Inferior parietal cortex (tissue), 1 donor: ENCODE measurements at regions not wholly inside any gene's neighbourhood (a gene's known extent, or its start where the extent isn't known, plus 50 kb on each side); places are given as distances from the start of the nearest gene placed in this dataset.

Experiments
- DNase-seq: peaks from one replicate; pipeline ENCODE4 v3.0.0-alpha.2; 2016; ENCODE audit errors: extremely low spot score

- no peak for DNase-seq
Measured at GRCh38 chr18:51580580-51580979, 383.1 kb upstream of the MEX3C start.

- no peak for DNase-seq
Measured at GRCh38 chr18:51582551-51582950, 385.1 kb upstream of the MEX3C start.

GRCh38 chr18:51588616-51589015 is 391.1 kb upstream of the MEX3C start:
- DNase-seq = no peak

- DNase-seq = no peak
Measured at GRCh38 chr18:51593931-51594330, 396.4 kb upstream of the MEX3C start.

- no peak for DNase-seq
Measured at GRCh38 chr18:51603111-51603510, 405.6 kb upstream of the MEX3C start.

- DNase-seq = no peak
Measured at GRCh38 chr18:51603551-51603950, 406.1 kb upstream of the MEX3C start.

- no peak for DNase-seq
Measured at GRCh38 chr18:51610481-51610880, 413.0 kb upstream of the MEX3C start.

GRCh38 chr18:51611326-51611725 is 413.8 kb upstream of the MEX3C start:
- no peak for DNase-seq

GRCh38 chr18:51614033-51614432 is 416.6 kb upstream of the MEX3C start:
- DNase-seq = no peak

- no peak for DNase-seq
Measured at GRCh38 chr18:51614967-51615571, 417.6 kb upstream of the MEX3C start.

GRCh38 chr18:51617167-51617566 is 419.7 kb upstream of the MEX3C start:
- DNase-seq = no peak

- no peak for DNase-seq
Measured at GRCh38 chr18:51617572-51618260, 420.2 kb upstream of the MEX3C start.

- no peak for DNase-seq
Measured at GRCh38 chr18:51619283-51619682, 421.8 kb upstream of the MEX3C start.

GRCh38 chr18:51621113-51621863 is 423.8 kb upstream of the MEX3C start:
- peak; percentile 90 for DNase-seq

- no peak for DNase-seq
Measured at GRCh38 chr18:51621864-51622160, 424.3 kb upstream of the MEX3C start.

- DNase-seq = no peak
Measured at GRCh38 chr18:51622702-51623101, 425.2 kb upstream of the MEX3C start.

GRCh38 chr18:51623653-51624052 is 426.2 kb upstream of the MEX3C start:
- no peak for DNase-seq

GRCh38 chr18:51630706-51631105 is 433.2 kb upstream of the MEX3C start:
- peak; percentile 7 for DNase-seq

GRCh38 chr18:51637881-51638280 is 440.4 kb upstream of the MEX3C start:
- DNase-seq = no peak

GRCh38 chr18:51639541-51639940 is 442.1 kb upstream of the MEX3C start:
- DNase-seq = no peak

GRCh38 chr18:51643483-51643882 is 446.0 kb upstream of the MEX3C start:
- no peak for DNase-seq

GRCh38 chr18:51645607-51646006 is 448.1 kb upstream of the MEX3C start:
- no peak for DNase-seq

GRCh38 chr18:51647346-51647745 is 449.9 kb upstream of the MEX3C start:
- DNase-seq = no peak
